COLO829 (cell line): ENCODE measurements at regions not wholly inside any gene's neighbourhood (a gene's known extent, or its start where the extent isn't known, plus 50 kb on each side); places are given as distances from the start of the nearest gene placed in this dataset.
A peak's percentile ranks its signal among the peaks of the same experiment; 100 is the strongest.

Experiments
- DNase-seq: peaks from one replicate; pipeline ENCODE4 v3.0.0; 2012; ENCODE audit warnings: low spot score

DNA sequence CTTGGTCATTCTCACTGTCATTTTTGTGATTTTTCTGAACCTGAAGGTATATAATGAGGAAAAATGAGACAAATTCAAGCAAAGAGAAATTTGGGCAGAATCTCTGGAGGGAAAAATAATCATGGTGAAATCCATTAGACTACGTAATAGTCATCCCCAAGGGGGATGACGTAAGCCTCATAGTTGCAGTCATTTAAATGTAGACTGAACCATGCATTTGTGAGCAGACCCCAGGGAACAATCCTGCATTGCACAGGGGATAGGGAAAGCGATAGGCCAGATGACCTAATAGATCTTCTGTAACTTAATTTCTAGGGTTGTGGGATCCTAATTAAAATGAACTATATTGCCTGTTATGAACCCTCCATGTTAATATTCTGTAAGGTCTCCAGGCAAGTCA lies 167.4 kb upstream of the C1orf21 start:
- no peak for DNase-seq

DNA sequence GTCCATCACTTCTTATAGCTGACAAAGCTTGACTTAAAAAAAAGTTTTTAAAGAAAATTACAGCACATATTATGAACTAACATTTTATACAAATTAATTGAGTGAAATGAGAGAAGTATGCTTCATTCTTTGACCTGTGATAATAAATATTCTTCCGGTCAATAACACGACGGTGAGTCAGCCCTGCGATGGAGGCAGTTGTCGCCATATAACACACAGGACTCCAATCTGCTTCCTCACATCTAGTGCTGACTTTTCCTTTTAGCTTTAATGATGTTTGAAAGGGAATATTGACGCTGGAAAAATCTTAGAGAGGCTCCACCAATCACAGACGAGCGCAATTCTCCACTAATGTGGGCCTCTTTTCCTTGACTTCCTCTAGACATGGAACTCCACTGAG lies 166.9 kb upstream of the C1orf21 start:
- DNase-seq = no peak

GRCh38 chr1:184221087-184221486 lies 165.7 kb upstream of the C1orf21 start:
- no peak for DNase-seq

GRCh38 chr1:184222652-184223052 lies 164.2 kb upstream of the C1orf21 start:
- peak; percentile 80 for DNase-seq

GRCh38 chr1:184223216-184223615 lies 163.6 kb upstream of the C1orf21 start:
- DNase-seq = no peak

- no peak for DNase-seq
These were observed 161.3 kb upstream of the C1orf21 start for GRCh38 chr1:184225283-184226099.

DNA sequence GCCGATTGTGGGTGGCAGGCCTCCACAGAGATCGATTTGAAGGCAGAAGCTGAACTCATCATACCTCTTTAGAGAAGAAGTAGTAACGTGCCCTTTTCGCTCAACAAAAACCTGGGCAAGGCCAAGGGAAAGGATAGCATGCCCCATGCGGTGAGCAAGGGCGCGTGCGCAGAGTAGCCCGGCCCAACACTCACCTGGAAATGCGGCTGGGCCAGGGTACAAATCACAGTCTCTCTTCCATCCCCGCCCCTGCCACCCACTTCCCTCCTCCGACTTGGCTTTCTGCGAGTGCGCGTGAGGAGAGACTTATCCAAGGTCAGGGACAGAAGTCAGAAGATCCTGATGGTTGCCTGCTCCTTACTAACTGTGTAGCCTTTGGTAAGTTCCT lies 160.7 kb upstream of the C1orf21 start:
- DNase-seq = no peak

DNA sequence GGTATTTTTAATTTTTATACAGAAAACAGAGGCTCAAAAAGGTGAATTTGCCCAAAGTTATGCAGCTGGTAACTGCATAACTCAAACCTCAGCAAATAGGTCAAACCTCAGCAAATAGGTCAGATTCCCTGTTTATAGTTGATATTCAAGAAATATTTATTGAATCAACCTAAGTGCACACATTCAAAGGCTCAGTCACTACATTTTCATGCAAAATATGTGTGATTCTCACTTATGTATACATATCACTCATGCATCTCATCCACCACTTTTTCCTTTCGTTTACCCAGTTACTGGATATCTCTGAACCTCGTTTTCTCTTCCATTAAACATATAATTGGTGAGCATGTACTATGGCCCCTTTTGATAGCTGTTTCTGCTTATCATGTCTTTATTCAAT lies 158.3 kb upstream of the C1orf21 start:
- DNase-seq = no peak

DNA sequence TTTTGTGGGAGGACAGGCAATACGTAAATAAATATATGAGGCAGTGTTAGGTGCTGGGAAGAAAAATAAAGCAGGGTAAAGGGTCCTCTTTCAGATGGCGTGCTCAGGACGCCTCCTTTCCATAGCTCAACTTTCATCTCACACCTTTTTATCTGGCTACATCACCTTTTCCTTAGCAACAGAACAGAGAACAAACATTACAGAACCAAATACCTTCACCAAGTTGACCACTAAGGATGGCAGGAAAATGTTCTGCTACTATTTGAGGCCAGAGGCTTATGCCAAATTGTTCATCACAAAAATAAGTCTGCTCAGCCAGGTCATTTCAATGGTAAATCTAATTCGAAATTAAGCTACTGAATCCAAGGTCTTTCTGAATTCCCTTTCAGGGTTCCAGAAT lies 149.2 kb upstream of the C1orf21 start:
- DNase-seq = no peak

DNA sequence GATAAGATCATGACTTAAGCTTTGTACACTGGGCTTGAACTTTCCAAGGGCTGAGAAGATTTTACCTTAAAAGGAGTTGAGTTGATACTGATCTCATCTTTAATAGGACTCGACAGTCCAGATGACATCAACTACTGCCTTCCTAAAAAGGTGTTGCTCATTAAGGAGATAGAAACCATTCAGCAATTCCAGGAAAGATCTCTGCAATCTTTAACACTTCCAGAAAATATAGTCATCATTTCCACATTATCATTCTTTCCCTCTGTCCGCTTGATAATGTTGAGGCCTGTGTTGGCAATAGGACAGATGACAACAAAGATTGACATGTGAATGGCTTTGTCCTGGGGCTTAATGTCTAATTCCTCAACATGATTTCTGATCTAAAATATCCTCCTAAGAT lies 145.4 kb upstream of the C1orf21 start:
- no peak for DNase-seq

DNA sequence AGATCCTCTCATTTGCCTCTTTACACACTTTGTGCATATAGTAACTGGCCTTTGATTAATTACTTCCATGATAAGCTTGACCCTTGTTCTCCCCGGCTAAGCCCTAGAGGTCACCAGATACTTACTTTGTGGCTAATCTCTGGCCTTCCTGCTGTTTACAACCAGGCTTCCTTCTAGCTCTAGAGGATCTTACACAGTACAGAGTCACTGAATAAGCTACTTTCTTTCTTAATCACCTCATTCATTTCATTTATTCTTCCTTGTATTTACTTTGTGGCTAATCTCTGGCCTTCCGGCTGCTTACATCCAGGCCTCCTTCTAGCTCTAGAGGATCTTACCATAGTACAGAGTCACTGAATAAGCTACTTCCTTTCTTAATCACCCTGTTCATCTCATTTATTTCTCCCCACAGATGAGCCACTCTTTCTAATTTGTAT lies 144.3 kb upstream of the C1orf21 start:
- DNase-seq = peak; percentile 34

GRCh38 chr1:184244962-184245361 lies 141.9 kb upstream of the C1orf21 start:
- DNase-seq = no peak

DNA sequence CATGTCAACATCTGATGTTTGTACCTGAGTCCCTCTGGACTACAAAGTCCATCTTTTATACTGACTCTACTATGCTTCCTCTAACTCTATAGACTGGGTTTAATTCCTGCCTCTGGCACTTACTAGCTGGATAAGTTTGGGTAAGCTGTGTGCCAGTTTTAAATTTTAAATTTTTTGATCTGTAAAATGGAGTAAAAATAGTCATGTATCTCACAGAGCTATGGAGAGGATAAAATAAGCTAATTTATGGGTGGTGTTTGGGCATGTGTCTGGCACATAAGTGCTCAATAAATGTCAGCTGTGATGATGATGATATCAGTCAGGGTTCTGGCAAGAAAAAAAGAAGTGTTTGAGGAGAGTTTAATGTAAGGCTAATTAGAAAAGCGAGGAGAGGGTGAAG lies 139.2 kb upstream of the C1orf21 start:
- no peak for DNase-seq

- no peak for DNase-seq
These were observed 132.9 kb upstream of the C1orf21 start for GRCh38 chr1:184253921-184254320.

DNA sequence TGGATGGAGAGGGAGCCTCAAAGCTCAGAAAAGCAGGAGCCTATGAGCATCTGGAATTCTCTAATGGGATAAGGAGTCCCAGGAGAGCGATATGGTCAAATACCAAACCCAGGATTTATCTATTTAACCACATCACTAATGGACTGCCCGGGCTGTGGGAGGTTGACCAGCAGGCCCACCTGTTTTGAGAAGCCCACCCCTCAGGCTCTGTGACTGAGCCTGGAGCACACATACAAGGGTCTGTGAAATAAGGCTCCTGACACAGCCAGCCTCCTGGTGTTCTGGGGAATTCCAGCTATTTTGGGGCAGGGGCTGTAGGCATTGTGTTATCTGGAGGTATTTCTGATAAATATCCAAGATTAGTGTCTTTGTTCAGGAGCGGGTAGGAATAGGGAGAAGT lies 132.0 kb upstream of the C1orf21 start:
- DNase-seq = no peak

- no peak for DNase-seq
These were observed 131.3 kb upstream of the C1orf21 start for GRCh38 chr1:184255560-184255959.

DNA sequence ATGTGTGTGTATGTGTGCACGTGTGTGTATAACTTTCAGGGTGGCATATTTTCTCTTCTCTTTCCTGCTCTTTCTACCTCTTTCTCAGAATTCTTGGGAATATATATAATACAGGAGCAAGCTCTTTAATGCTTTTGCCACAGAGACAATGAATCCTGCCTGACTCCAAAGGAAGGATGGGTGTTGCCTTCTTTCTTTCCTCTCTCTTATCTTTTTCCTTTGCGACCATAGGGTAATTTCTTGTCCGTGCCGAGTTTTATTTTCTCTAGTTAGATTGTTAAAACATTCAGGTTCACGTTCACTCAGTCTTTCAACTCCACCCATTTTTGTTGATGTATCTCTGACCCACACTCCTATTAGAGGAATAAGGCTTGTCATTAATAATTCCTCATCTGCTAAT lies 129.0 kb upstream of the C1orf21 start:
- DNase-seq = no peak

DNA sequence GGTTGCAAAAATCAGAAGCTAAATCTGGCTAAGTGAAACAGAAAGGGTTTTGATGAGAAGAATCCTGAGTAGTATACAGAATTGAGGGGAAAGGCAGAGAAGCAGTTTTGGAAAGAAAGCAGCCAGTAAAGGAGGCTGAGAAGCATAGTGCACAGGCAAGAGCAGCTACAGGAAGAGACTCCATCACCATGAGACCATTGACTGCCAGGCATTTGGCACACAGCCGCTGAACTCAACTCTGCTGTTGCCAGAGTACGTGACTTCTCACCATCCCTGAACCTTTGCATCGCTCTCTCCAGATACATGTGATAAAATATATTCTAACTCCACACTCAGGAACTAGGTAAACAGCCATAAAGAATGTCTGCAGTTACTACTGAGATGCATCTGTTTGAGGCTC lies 128.3 kb upstream of the C1orf21 start:
- DNase-seq = no peak

GRCh38 chr1:184260382-184260781 lies 126.4 kb upstream of the C1orf21 start:
- no peak for DNase-seq

DNA sequence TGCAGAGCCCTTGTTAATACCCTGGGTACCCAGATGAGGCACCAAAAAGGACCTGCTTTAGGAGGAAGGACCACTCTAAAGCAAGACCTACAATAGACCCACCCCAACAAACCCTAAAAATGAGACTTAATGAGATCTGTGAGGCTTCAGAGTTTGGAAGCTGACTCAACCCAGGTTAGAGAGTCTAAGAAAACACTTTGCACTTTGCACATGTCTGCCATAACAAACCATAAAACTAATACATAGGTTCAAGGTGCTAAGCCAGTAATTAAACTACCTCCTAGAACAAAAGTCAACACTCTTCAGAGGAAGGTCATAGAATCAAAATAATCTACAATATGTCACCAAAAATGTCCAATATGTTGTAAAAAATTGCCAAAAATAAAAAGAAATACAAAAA lies 124.7 kb upstream of the C1orf21 start:
- no peak for DNase-seq

- DNase-seq = no peak
These were observed 119.1 kb upstream of the C1orf21 start for GRCh38 chr1:184267747-184268146.

DNA sequence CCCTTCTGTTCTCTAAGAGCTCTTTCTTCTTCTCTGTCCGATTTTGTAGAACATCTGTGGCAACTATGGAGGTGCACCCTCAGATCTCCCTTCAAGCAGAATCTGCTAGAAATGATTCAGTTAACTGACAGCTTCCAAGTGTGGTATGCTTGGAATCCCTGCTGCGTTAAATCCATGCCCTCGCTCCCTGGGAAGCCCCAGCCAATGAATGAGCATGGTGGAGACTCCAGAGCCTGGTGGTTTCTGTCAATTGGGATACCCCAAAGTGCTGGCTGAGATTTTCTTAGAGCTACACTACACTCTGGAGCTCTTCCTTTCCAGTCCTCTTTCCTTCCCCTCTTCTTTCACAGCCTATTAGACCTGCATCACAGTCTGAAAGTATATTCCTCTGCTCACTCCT lies 116.3 kb upstream of the C1orf21 start:
- DNase-seq = no peak

DNA sequence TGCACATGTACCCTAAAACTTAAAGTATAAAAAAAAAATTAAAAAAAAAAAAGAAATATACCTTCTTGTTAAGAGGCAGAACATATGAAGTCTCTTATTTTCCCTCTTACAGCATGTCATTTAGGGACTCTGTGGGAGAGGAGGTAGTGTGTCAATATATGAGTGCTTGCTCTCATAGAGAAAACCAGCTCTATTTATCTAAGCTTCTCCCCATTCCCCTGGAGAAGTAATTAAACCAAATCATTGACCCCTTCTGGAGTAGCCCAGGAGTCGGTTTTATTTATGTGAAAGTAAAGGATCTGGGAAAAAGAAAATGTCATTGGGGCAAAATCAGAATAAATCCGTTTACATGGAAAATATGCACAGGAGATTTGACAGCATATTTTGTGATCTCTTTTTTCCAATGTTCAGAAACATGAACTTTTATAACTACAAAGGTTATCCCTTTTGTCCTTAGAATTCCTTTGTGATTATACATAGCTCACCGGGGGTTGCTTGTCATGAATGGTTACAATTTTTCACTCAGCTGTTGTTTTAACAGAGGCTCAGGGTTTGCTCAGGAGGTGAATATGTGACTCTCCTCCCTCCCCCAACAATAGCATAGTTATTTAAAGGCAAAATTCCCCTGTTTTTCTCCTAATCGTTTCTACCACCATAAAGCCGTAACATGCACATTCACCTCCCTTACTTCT lies 114.5 kb upstream of the C1orf21 start:
- DNase-seq = no peak

DNA sequence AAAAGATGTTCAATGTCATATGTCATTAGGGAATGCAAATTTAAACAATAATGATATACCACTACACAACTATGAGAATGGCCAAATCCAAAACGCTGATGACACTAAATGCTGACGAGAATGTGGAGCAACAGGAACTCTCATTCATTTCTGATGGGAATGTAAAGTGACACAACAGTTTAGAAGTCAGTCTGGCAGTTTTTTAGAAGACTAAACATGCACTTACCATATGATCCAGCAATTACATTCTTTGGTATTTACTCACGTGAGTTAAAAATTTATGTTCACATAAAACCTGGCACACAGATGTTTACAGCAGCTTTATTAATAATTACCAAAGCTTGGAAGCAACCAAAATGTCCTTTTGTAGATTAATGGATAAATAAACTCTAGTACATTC lies 110.4 kb upstream of the C1orf21 start:
- DNase-seq = no peak
